OCI-LY1 (cell line): ENCODE measurements at regions not wholly inside any gene's neighbourhood (a gene's known extent, or its start where the extent isn't known, plus 50 kb on each side); places are given as distances from the start of the nearest gene placed in this dataset.

Experiments
- EZH2 ChIP-seq: fragments of 200-600 bp; sonication (generic), shearing (Covaris generic); IDR thresholded peaks from 2 replicates; pipeline ENCODE4 v1.8.0; 2017; ENCODE audit warnings: borderline replicate concordance, mixed run types, mild to moderate bottlenecking, antibody characterized with exemption, low read length, moderate library complexity, mixed read lengths
- TF ChIP-seq, protein P1 (sequence below): fragments of 200-600 bp; sonication (generic), shearing (Covaris generic); IDR thresholded peaks from 2 replicates; pipeline ENCODE4 v1.5.1; 2017; ENCODE audit warnings: mild to moderate bottlenecking, antibody characterized with exemption, low read length, moderate library complexity, mixed read lengths

DNA sequence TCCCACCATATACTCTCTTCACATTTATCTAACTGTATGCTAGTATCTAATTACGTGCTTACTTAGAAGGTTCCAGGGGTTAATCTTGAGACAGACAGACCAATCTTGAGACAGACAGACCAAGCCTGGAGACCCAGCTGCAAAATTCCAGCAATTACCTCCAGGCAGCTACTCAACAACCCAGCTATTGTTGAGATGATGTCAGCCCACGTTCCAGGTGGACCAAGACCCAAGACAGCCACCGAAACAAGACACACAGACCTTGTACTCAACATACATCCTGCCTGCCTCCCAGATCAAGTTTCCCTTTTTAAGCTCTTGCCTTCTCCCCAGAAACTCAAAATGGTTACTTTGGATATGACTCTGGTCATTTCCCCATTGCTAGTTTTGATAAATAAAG lies 64.9 kb upstream of the VASH1 start:
- TF ChIP-seq, protein P1, sequence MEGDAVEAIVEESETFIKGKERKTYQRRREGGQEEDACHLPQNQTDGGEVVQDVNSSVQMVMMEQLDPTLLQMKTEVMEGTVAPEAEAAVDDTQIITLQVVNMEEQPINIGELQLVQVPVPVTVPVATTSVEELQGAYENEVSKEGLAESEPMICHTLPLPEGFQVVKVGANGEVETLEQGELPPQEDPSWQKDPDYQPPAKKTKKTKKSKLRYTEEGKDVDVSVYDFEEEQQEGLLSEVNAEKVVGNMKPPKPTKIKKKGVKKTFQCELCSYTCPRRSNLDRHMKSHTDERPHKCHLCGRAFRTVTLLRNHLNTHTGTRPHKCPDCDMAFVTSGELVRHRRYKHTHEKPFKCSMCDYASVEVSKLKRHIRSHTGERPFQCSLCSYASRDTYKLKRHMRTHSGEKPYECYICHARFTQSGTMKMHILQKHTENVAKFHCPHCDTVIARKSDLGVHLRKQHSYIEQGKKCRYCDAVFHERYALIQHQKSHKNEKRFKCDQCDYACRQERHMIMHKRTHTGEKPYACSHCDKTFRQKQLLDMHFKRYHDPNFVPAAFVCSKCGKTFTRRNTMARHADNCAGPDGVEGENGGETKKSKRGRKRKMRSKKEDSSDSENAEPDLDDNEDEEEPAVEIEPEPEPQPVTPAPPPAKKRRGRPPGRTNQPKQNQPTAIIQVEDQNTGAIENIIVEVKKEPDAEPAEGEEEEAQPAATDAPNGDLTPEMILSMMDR: no peak
- TF ChIP-seq EZH2: no peak
